ENCODE measurements at regions not wholly inside any gene's neighbourhood (a gene's known extent, or its start where the extent isn't known, plus 50 kb on each side); places are given as distances from the start of the nearest gene placed in this dataset.

DNA sequence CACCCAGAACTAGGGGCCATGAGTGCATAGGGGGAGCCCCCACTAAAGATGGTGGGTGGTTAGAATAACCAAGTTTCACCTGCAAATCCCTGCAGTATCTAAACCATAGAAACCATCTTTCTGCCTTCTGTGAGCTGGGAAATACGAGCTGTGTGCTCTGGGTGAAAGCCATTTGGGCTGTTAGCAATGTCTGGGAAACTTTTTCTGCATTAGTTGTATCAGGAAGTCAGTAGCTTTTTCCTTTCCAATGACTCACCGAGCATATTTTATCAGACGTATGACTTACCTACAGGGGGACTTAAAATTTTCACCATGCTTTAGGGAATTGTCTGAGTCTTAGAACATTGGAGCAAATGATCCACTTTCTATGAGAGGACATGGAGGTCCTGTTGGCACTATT lies 584.0 kb downstream of the QKI start:
- no peak for TF ChIP-seq POLR2AphosphoS5 (IDR thresholded peaks at IDR 0.05)
- TF ChIP-seq, protein P1, sequence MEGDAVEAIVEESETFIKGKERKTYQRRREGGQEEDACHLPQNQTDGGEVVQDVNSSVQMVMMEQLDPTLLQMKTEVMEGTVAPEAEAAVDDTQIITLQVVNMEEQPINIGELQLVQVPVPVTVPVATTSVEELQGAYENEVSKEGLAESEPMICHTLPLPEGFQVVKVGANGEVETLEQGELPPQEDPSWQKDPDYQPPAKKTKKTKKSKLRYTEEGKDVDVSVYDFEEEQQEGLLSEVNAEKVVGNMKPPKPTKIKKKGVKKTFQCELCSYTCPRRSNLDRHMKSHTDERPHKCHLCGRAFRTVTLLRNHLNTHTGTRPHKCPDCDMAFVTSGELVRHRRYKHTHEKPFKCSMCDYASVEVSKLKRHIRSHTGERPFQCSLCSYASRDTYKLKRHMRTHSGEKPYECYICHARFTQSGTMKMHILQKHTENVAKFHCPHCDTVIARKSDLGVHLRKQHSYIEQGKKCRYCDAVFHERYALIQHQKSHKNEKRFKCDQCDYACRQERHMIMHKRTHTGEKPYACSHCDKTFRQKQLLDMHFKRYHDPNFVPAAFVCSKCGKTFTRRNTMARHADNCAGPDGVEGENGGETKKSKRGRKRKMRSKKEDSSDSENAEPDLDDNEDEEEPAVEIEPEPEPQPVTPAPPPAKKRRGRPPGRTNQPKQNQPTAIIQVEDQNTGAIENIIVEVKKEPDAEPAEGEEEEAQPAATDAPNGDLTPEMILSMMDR (IDR thresholded peaks at IDR 0.05) = no peak
- no peak for TF ChIP-seq POLR2A (IDR thresholded peaks at IDR 0.05)
- TF ChIP-seq EP300 (IDR thresholded peaks at IDR 0.05) = no peak
